PC-9 (cell line): ENCODE measurements at regions not wholly inside any gene's neighbourhood (a gene's known extent, or its start where the extent isn't known, plus 50 kb on each side); places are given as distances from the start of the nearest gene placed in this dataset.

Experiments used
- CTCF ChIP-seq: fragments of 200-600 bp; sonication (generic); conservative IDR thresholded peaks from 2 replicates; pipeline ENCODE4 v1.6.1; 2017; ENCODE audit warnings: mixed run types, antibody characterized with exemption, mild to moderate bottlenecking, moderate library complexity
- EZH2 ChIP-seq: fragments of 200-600 bp; sonication (generic); IDR thresholded peaks from 2 replicates; pipeline ENCODE4 v1.8.0; 2017; ENCODE audit warnings: antibody characterized with exemption, low read depth

GRCh38 chr2:118430510-118431164, 342.4 kb downstream of the INSIG2 start:
- TF ChIP-seq EZH2 (no peak), CTCF (no peak)
